ENCODE measurements at regions not wholly inside any gene's neighbourhood (a gene's known extent, or its start where the extent isn't known, plus 50 kb on each side); places are given as distances from the start of the nearest gene placed in this dataset.

DNA sequence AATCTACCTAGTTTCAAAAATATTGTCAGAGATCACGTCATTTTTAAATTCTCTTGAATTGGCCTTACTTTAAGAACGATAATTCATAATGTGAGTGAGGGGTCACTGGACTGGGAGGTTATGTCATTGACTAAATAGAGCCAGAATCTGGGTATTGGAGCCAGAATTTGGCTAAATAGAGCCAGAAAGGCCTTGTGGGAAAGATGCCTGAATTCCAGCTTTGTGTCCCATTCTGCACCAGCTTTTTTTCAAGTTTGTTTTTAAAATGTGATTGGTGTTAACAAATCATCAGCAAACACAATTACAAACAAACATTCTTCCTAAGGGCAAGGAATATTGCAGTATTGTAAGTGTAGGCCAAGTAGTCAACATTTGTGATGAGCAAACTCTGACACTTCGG is 233.2 kb upstream of the PRKCQ start:
- H3K27me3 ChIP-seq: no peaks in the 10 kb centered on the region
- H3K36me3 ChIP-seq: no peaks in the 10 kb centered on the region
- no peak overlapping the region for H3K4me3 ChIP-seq
- DNase-seq: no peak
- H3K27ac ChIP-seq: no peak overlapping the region
- TF ChIP-seq, protein P1, sequence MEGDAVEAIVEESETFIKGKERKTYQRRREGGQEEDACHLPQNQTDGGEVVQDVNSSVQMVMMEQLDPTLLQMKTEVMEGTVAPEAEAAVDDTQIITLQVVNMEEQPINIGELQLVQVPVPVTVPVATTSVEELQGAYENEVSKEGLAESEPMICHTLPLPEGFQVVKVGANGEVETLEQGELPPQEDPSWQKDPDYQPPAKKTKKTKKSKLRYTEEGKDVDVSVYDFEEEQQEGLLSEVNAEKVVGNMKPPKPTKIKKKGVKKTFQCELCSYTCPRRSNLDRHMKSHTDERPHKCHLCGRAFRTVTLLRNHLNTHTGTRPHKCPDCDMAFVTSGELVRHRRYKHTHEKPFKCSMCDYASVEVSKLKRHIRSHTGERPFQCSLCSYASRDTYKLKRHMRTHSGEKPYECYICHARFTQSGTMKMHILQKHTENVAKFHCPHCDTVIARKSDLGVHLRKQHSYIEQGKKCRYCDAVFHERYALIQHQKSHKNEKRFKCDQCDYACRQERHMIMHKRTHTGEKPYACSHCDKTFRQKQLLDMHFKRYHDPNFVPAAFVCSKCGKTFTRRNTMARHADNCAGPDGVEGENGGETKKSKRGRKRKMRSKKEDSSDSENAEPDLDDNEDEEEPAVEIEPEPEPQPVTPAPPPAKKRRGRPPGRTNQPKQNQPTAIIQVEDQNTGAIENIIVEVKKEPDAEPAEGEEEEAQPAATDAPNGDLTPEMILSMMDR (IDR thresholded peaks at IDR 0.05): no peak
- no peak for TF ChIP-seq POLR2A (IDR thresholded peaks at IDR 0.05)
- no peaks in the 10 kb centered on the region for H3K9me3 ChIP-seq
- H3K4me1 ChIP-seq: no peaks in the 10 kb centered on the region
- intact Hi-C loops (cut with DNase I; ENCODE audit: low total_unique reads): no loop called here

GRCh38 chr10:6811153-6811552 is 231.1 kb upstream of the PRKCQ start:
- intact Hi-C loops (cut with DNase I; ENCODE audit: low total_unique reads): no loop called here

DNA sequence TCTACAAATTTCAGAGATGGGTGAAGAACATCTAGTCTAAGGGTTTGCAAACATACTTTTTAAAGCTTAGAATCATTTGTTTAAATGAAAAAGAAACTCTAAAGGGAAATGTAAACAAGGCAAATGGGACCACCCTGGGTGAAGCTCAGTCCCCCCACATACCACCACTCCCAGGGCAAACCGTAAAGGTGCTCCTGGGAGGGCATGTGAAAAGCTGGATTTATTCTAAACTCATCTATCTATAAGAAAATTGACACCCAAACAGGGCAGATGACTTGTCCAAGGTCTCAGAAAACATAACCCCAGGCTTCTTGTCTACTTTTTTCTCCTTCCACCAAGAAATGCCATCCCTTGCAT is 223.3 kb upstream of the PRKCQ start:
- H3K27me3 ChIP-seq: no peaks in the 10 kb centered on the region
- H3K4me3 ChIP-seq: no peak overlapping the region
- no peak overlapping the region for H3K27ac ChIP-seq
- no peak for DNase-seq
- TF ChIP-seq, protein P1 (IDR thresholded peaks at IDR 0.05): no peak
- TF ChIP-seq POLR2A (IDR thresholded peaks at IDR 0.05): no peak
- H3K36me3 ChIP-seq: no peaks in the 10 kb centered on the region
- intact Hi-C loops (cut with DNase I; ENCODE audit: low total_unique reads): no loop called here
- H3K4me1 ChIP-seq: no peaks in the 10 kb centered on the region
- H3K9me3 ChIP-seq: no peaks in the 10 kb centered on the region

More at GRCh38 chr10:6811153-6811552, 231.1 kb upstream of the PRKCQ start:
- Histone ChIP-seq H3K9me3 (no peaks in the 10 kb centered on the region), H3K4me3 (no peak overlapping the region), H3K36me3 (no peaks in the 10 kb centered on the region), H3K27me3 (no peaks in the 10 kb centered on the region), H3K27ac (no peak overlapping the region), H3K4me1 (no peaks in the 10 kb centered on the region)
- no peak for TF ChIP-seq POLR2A (IDR thresholded peaks at IDR 0.05)
- TF ChIP-seq, protein P1 (IDR thresholded peaks at IDR 0.05): no peak
- no peak for DNase-seq

- Histone ChIP-seq H3K36me3 (no peaks in the 10 kb centered on the region), H3K9me3 (no peaks in the 10 kb centered on the region), H3K4me1 (no peaks in the 10 kb centered on the region), H3K27ac (no peak overlapping the region), H3K27me3 (no peaks in the 10 kb centered on the region), H3K4me3 (no peak overlapping the region)
- intact Hi-C loops (cut with DNase I; ENCODE audit: low total_unique reads): no loop called here
- no peak for DNase-seq
- TF ChIP-seq, protein P1 (IDR thresholded peaks at IDR 0.05): no peak
- TF ChIP-seq POLR2A (IDR thresholded peaks at IDR 0.05): no peak
Observed at GRCh38 chr10:6802759-6803426, 222.8 kb upstream of the PRKCQ start.

- no peak overlapping the region for H3K27ac ChIP-seq
- intact Hi-C loops (cut with DNase I; ENCODE audit: low total_unique reads): no loop called here
Observed at GRCh38 chr10:6796231-6796630, 216.2 kb upstream of the PRKCQ start.

More at GRCh38 chr10:6796231-6796630, 216.2 kb upstream of the PRKCQ start:
- H3K4me3 ChIP-seq: no peak overlapping the region
- no peaks in the 10 kb centered on the region for H3K9me3 ChIP-seq
- TF ChIP-seq POLR2A (IDR thresholded peaks at IDR 0.05): no peak
- TF ChIP-seq, protein P1 (IDR thresholded peaks at IDR 0.05): no peak
- no peak for DNase-seq
- H3K4me1 ChIP-seq: no peaks in the 10 kb centered on the region
- no peaks in the 10 kb centered on the region for H3K27me3 ChIP-seq
- no peaks in the 10 kb centered on the region for H3K36me3 ChIP-seq
